SU-DHL-6 (cell line): ENCODE measurements at regions not wholly inside any gene's neighbourhood (a gene's known extent, or its start where the extent isn't known, plus 50 kb on each side); places are given as distances from the start of the nearest gene placed in this dataset.

ENCODE experiments used
- CTCF ChIP-seq: fragments of 200-600 bp; sonication (generic); IDR thresholded peaks from one replicate; pipeline ENCODE4 v1.5.1; 2017; ENCODE audit warnings: antibody characterized with exemption, mild to moderate bottlenecking, low read length, moderate library complexity; ENCODE audit not compliant: insufficient read depth, poor library complexity, severe bottlenecking
- EZH2phosphoT487 ChIP-seq: fragments of 200-600 bp; sonication (generic), shearing (Covaris generic); conservative IDR thresholded peaks from 2 replicates; pipeline ENCODE4 v1.6.1; 2018; ENCODE audit warnings: mild to moderate bottlenecking, antibody characterized with exemption, low read length, moderate library complexity, mixed read lengths

GRCh38 chr21:16370186-16370585 is 640.4 kb downstream of the USP25 start:
- TF ChIP-seq CTCF (no peak), EZH2phosphoT487 (no peak)
